Inflammatory macrophage treated with lipopolysaccharide for 4 hours (primary cell): ENCODE measurements at regions not wholly inside any gene's neighbourhood (a gene's known extent, or its start where the extent isn't known, plus 50 kb on each side); places are given as distances from the start of the nearest gene placed in this dataset.
A peak's percentile ranks its signal among the peaks of the same experiment; 100 is the strongest.

Experiments used
- DNase-seq: peaks from one replicate; pipeline ENCODE4 v3.0.0-alpha.2; 2020

- no peak for DNase-seq
Observed at GRCh38 chr10:78814407-78814806, 254.4 kb upstream of the ZMIZ1 start.

DNA sequence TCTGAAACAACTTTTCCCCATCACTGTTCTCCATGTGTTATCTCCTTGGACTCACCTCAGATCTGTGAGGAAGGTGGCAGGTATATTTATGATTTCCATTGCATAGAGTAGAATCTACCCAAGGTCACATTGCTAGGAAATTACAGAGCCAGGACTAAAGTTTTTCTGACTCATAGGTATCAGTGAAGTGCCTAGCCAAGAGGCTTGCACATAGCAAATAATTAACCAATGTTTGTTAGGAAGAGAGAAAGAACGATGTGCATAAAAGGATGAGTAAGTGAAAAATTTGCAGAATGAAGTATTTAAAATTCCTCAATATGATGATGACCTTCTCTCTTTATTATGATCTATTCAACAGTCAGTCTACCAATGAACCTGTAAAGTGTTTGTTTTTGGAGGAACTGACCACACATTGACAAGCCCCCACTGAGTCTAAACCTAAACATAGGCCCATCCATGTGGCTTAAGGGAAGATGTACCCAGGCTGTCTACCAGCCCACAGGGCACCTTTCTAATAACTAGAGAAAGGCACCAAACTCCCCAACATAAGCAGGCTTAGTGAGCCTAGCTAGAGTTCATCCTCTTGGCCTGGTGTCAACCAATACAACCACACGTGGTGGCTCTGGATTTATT, 252.9 kb upstream of the ZMIZ1 start:
- DNase-seq = no peak

DNA sequence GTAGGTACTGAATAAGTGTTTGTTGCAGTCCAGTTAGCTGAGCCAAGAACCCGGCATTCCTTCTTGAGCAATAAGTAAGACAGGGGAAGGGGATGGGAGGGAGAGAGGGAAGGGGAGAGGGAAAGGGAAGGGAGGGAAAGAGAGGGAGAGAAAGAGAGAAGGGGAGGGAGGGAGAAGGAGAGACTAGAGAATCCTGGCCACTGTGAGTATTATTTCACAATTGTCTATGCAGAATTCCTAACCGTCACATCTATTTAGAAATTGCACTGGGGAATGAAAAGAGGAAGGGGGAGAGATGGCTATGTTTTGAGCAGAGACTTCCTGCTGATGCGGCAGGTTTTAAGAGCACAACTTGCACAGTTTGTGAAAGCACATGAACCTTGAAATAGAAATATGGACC, 251.4 kb upstream of the ZMIZ1 start:
- DNase-seq = peak; percentile 36

DNA sequence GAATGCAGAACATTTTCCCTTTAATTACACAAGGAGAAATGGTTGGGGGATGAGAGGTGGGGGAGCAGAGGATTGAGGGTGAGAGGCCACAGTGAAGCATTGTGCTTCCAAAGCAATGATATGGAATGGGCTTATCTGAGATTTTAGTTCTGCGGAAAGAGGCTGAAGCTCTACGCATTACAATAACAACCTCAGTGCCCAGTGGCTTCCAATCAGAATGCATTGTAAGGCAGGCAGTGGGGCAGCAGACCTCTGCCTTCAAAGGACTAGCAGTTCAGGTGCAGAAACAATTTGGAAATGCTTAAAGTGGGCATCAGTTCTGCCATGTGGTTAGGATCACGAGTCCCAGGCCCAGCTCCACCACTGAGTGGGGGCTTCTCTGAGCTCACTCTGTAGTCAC, 251.0 kb upstream of the ZMIZ1 start:
- DNase-seq = no peak

DNA sequence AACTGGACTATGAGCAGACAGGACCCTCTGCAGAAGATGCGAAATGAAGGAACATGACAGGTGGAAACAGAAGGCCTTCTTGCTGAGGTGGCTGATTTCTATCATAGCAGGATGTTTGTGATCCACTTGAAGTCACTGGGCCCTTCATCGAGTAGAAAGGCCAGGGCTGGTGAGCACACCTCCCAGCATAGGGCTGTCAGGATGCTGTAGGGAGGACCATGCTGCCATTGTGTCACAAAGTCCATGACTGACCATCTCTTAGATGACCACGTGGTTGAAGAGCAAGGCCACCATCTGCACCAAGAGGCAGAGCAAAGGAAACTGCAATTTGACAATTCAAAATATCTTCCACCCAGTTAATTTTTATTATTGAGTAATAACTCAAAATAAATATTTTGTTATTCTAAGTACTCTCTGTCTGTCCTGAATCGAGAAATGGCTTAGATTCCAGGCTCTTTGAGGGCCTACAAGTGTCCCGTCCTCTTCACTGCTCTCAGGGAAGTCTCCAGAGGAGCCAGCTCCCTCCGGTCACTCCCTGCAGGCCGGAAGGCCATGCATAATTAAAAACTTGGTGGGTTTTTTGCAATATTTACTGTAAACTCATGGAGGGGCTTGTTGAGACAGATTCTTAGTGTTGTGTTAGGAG, 249.3 kb upstream of the ZMIZ1 start:
- no peak for DNase-seq

- no peak for DNase-seq
Observed at GRCh38 chr10:78820007-78820362, 248.8 kb upstream of the ZMIZ1 start.

DNA sequence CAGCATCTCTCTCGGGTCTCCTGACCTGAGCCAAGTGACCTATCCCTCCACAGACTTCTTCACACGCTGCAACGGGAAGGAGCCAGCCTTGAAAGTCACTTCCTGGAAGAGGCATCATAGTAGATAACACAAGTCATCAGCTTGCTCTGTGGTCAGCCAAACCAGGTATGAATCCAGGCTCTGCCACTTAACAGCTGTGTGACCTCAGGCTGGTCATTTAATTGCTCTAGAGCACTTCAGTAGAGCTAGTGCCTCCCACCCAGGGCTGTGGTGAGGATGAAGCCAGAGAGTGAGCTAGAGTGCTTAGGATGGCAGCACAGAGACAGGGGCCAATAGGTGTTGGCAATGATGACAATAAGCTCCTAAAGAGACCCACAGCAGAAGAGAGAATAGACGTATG, 247.7 kb upstream of the ZMIZ1 start:
- no peak for DNase-seq

DNA sequence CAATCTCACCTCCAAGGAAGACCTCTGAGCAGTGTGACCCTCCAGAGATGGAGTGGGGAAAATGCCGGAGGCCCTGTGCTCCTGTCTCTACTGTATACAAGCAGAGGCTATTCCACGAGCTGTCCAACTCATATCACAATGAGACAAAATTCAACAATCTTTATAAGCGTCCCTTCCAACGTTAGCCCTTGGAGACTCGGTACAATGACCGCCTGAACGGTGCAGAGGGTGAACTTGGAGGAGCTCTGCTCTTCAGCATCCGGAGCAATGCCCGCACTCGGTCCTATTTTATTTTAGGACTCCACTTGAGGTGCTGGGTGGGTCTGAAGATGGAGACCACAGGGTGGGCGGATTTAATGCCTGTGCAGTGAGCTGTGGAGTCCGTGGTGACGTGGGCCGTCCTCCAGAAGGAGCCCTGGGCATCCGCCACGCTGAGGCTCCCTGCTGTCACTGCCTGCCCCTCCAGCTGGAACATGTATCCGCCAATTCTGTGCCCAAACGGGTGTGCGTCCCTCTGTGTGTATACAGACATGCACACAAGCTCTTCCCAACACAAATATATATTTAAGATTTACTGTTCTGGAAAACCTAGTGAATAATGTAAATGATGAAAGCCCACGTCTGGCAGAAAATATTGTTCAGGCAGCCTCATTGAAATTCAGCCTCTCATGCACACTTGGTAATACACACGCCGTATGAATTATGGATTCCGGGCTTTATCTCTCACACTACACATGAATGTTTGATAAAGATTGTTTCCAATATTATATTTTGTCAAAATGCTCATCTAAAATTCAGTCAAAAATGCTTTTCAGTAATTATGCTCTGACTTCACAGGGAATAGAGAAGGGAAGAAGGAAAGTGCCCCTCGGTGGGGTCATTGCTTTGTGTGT, 239.9 kb upstream of the ZMIZ1 start:
- no peak for DNase-seq

- DNase-seq = no peak
Observed at GRCh38 chr10:78829565-78829964, 239.2 kb upstream of the ZMIZ1 start.

- DNase-seq = no peak
Observed at GRCh38 chr10:78830062-78830975, 238.4 kb upstream of the ZMIZ1 start.

DNA sequence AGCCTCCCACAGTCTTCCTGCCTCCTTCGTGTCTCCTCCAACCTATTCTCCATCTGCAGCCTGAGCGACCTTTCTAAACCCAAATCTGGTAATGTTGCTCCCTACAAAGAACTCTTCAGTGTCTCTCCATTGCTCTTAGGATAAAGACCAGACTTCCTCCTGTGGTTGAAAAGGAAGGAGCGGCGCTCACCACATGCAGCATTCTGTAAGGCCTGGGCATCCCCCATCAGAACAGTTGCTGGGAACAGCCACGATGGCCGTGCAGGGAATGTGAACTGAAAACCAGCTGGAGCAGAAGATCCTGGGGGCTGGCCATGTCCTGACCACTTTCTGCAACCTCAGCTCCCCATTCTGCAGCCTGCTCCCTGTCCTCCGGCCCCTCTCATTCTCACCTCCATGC, 237.8 kb upstream of the ZMIZ1 start:
- DNase-seq = no peak

DNA sequence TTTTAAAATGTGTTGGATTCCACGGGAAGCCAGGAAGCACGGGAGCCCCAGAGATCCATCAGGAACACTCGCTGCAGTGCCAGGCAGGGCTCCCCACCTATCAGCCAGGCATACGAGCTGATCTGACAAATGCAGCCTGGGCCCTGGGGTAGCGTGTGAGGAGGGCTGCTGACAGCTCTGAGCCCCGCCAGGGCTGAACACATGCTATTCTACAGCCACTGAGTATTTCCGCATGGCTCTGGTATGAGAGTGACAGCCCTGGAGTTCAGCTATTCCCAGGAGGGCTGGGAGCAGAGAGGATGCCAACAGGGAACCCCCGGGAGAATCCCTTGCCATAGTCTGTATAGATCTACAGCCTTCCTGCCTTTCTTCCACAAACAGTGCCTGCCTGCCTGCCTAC, 237.3 kb upstream of the ZMIZ1 start:
- DNase-seq = no peak

DNA sequence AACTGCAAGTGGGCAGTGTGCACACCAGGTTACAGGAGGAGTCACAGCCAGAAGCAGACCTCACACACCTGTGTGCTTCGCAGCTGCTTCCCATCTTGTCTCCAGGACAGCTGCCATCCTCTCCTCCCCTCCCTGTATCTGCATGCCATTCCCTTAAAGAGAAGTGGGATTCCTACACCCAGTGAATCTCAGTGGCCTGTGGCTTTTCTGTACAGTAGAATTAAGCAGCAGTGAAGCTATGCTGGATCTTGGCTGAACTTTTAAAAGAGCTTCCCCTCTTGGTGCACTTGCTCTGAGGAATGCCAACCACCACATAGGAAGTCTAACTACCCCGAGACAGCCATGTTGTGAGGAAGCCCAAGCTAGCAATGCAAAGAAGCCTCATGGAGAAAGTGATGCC, 236.5 kb upstream of the ZMIZ1 start:
- no peak for DNase-seq

GRCh38 chr10:78838141-78838657, 230.6 kb upstream of the ZMIZ1 start:
- DNase-seq = no peak

DNA sequence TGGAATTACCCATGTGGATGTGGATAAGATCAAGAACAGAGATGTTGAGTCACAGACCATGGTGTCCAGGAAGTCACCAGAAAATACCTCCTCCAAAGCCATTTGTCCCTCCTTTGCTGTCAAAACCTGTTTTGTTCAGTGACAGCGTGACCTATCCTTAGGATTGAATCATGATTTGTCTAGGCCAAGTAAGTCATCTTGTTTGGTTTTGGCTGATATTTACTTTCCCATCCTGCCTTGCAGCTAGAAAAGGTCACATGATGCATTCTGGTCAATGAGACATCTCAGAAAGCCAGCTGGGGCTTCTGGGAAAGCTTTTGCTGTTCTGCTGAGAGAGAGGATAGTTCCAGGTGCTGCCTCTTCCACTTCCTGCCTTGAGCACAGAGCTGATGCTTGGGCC, 225.3 kb upstream of the ZMIZ1 start:
- no peak for DNase-seq

DNA sequence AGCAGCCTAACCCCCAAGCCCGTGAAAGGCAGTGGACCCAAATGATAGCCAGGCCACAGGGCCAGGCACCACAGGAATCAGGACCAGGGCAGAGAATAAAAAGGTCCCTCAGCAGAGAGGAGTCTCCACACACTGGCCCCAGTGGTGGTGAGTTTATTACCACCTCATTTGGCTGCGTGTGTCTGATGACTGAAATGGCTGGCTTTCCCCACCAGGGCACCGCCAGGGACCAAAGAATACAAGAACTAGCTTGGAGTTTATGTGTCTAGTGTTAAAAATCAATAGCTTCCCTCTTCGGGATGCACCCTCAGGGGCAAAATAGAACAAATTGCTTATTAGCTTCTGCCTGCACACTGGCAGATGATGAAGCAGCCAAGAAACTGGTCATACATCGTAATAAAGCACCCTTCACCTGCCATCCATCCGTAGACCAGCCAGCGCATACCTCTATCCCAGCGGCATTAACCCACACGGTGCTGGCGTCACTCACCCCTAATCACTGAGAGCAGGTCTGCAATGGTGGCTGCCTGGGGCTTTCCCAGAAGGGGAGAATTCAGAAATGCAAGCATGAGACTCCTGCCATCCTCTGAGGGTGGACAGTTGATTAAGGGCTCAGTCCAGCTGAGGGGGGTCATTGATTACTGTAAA, 223.7 kb upstream of the ZMIZ1 start:
- no peak for DNase-seq

DNA sequence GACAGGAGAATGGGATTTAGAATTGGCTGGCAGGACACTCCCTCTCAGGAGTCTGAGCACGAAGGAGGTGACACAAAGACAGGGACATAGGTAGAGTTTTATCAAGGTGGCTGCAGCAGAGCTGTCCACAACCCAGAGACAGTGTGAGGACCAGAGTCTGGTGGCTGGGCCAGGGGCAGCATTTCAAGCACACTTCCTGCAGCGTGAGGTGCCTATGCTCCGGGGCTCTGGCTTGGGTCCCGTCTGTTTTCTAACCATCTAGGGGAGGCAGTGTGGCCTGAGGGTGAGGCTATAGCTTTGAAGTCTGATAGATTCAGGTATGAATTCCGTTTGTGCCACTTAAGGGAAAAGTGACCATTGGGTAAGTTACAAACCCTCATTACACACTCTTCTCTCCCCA, 222.7 kb upstream of the ZMIZ1 start:
- no peak for DNase-seq

- no peak for DNase-seq
Observed at GRCh38 chr10:78846760-78847159, 222.0 kb upstream of the ZMIZ1 start.

DNA sequence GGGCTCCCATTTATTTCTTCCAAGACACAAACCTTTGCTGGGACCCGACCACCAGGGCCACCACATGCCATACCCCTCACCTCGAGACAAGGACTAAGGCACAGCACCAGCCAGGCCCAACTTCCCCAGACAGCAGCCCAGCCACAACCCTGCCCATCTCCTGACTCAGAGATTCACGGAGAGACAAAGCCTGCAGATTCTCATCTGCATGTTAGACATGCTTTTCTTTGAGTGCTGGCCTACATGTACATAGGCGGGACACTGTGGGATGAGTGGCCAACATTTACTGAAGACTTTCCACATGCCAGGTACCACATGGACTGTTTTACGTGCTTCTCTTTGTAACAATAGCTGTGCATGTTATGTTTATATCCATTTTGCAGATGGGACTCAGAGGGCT, 221.3 kb upstream of the ZMIZ1 start:
- no peak for DNase-seq

- DNase-seq = no peak
Observed at GRCh38 chr10:78849115-78849514, 219.7 kb upstream of the ZMIZ1 start.

DNA sequence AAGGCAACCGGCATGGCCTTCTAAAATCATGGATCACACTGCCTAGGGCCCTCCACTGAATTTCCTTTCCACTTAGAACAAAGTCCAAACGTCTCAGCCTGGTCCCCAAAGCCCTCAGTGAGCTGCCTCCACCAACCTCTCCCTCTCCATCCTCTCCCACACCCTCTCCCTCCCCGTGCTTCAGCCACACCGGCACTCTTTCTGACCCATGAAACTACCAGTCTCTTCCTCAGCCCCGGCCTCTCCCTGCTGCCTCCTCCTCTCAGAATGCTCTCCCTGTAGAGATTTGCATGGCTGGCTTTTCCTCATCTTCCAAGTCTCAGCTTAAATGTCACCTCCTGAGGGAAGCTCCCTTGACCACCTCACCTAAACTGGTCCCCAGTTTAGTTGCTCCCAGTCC, 219.0 kb upstream of the ZMIZ1 start:
- DNase-seq = no peak
